GM21367 (cell line): ENCODE measurements at regions not wholly inside any gene's neighbourhood (a gene's known extent, or its start where the extent isn't known, plus 50 kb on each side); places are given as distances from the start of the nearest gene placed in this dataset.
A peak's percentile ranks its signal among the peaks of the same experiment; 100 is the strongest.

Source experiments
- ATAC-seq: cut with Tn5 transposase; IDR thresholded peaks from one replicate; pipeline ENCODE4 v1.9.1; 2021; ENCODE audit not compliant: unreplicated experiment

- ATAC-seq = no peak
These were observed 52.4 kb upstream of the WDR26 start for GRCh38 chr1:224486801-224487583.

- ATAC-seq = no peak
These were observed 54.4 kb upstream of the WDR26 start for GRCh38 chr1:224488806-224489499.

- no peak for ATAC-seq
These were observed 55.2 kb upstream of the WDR26 start for GRCh38 chr1:224489534-224490365.

- no peak for ATAC-seq
These were observed 56.2 kb upstream of the WDR26 start for GRCh38 chr1:224490549-224491537.

GRCh38 chr1:224492015-224492414, 57.4 kb upstream of the WDR26 start:
- ATAC-seq = no peak

- no peak for ATAC-seq
These were observed 58.0 kb upstream of the WDR26 start for GRCh38 chr1:224492632-224493031.

- ATAC-seq = no peak
These were observed 58.7 kb upstream of the WDR26 start for GRCh38 chr1:224493269-224493668.

- no peak for ATAC-seq
These were observed 59.7 kb upstream of the WDR26 start for GRCh38 chr1:224494343-224494742.

- ATAC-seq = no peak
These were observed 61.3 kb upstream of the WDR26 start for GRCh38 chr1:224495866-224496265.

- ATAC-seq = no peak
These were observed 62.2 kb upstream of the WDR26 start for GRCh38 chr1:224496826-224497225.

- ATAC-seq = peak; percentile 89
These were observed 63.3 kb upstream of the WDR26 start for GRCh38 chr1:224497714-224498573.

GRCh38 chr1:224498574-224499170, 64.1 kb upstream of the WDR26 start:
- ATAC-seq = no peak

GRCh38 chr1:224499204-224499603, 64.6 kb upstream of the WDR26 start:
- ATAC-seq = no peak

GRCh38 chr1:224500796-224501195, 66.2 kb upstream of the WDR26 start:
- ATAC-seq = no peak

- ATAC-seq = no peak
These were observed 67.2 kb upstream of the WDR26 start for GRCh38 chr1:224501836-224502235.

GRCh38 chr1:224502459-224503160, 68.0 kb upstream of the WDR26 start:
- no peak for ATAC-seq

- peak; percentile 95 for ATAC-seq
These were observed 68.8 kb upstream of the WDR26 start for GRCh38 chr1:224503161-224504118.
